ENCODE measurements at regions not wholly inside any gene's neighbourhood (a gene's known extent, or its start where the extent isn't known, plus 50 kb on each side); places are given as distances from the start of the nearest gene placed in this dataset.

GRCh38 chr13:50141375-50141975 is 126.2 kb downstream of the KCNRG start:
- TF ChIP-seq CTCF (conservative IDR thresholded peaks at IDR 0.05), result no peak
- no peak overlapping the region for H2BK15ac ChIP-seq (ENCODE audit: low read depth, low read length)
- no peak overlapping the region for H2AFZ ChIP-seq (ENCODE audit: low read length)
- no peak overlapping the region for H3K56ac ChIP-seq (ENCODE audit: insufficient read length, low read depth, low read length)
- Mint-ChIP-seq H3K27ac (no peak overlapping the region), H3K36me3 (ENCODE audit: insufficient read depth in 1 of 3, low read depth in 3 of 3) (no peaks in the 10 kb centered on the region), H3K27me3 (ENCODE audit: low read depth) (peaks cover 36% of the 10 kb centered on the region), H3K4me3 (no peak overlapping the region), H3K9me3 (no peaks in the 10 kb centered on the region), H3K4me1 (peaks cover 21 to 22% of the 10 kb centered on the region in 2 experiments)
- no peak overlapping the region for H3K9ac ChIP-seq (ENCODE audit: extremely low read depth, insufficient read length, low read length)
- H3K27me3 ChIP-seq (ENCODE audit: insufficient read depth, low read length), result no peaks in the 10 kb centered on the region; the same call in 1 of the 2 replicates
- no peaks in the 10 kb centered on the region for H3K23me2 ChIP-seq (ENCODE audit: insufficient read length, low read depth, low read length, poor library complexity, severe bottlenecking)
- no peak overlapping the region for H4K5ac ChIP-seq (ENCODE audit: insufficient read length, low read depth, low read length)
- WGBS (ENCODE audit: extremely low coverage, insufficient read length, low lambda C conversion rate), result 100% methylated on average over 1 of the region's 2 CpGs
- no peak overlapping the region for H2BK12ac ChIP-seq (ENCODE audit: insufficient read length, low read depth, low read length)
- no peak overlapping the region for H3K14ac ChIP-seq (ENCODE audit: insufficient read depth, low read length)
- peaks cover 2% of the 10 kb centered on the region; the same call in 1 of the 2 replicates for H3K4me1 ChIP-seq (ENCODE audit: insufficient read depth, low read length)
- H2BK120ac ChIP-seq (ENCODE audit: low read depth, low read length, poor library complexity, severe bottlenecking), result no peak overlapping the region
- H4K91ac ChIP-seq (ENCODE audit: insufficient read length, low read depth, low read length), result no peak overlapping the region
- no peaks in the 10 kb centered on the region for H3K79me2 ChIP-seq (ENCODE audit: insufficient read depth, low read length)
- no peaks in the 10 kb centered on the region for H3K79me1 ChIP-seq (ENCODE audit: insufficient read depth, low read depth, low read length, poor library complexity, severe bottlenecking)
- no peaks in the 10 kb centered on the region for H3K9me3 ChIP-seq (ENCODE audit: control insufficient read depth, low read depth, low read length)
- H3K4me2 ChIP-seq (ENCODE audit: insufficient read depth, insufficient read length, low read length), result peak overlapping the region; percentile 13
- no peaks in the 10 kb centered on the region for H4K20me1 ChIP-seq (ENCODE audit: control insufficient read depth, insufficient read depth, insufficient read length)
- H3K4ac ChIP-seq (ENCODE audit: low read depth, low read length), result no peak overlapping the region
- no peak overlapping the region for H3K18ac ChIP-seq (ENCODE audit: insufficient read length, low read depth, low read length)
- H3K27ac ChIP-seq (ENCODE audit: insufficient read length, low read depth, low read length), result no peak overlapping the region
- H2AK5ac ChIP-seq (ENCODE audit: insufficient read length, low read length), result no peak overlapping the region
- DNase-seq, result no peak
- H3T11ph ChIP-seq (ENCODE audit: low read length), result no peak overlapping the region
- H2BK20ac ChIP-seq (ENCODE audit: low read depth, low read length, poor library complexity, severe bottlenecking), result no peak overlapping the region
- no peak overlapping the region for H2BK5ac ChIP-seq (ENCODE audit: insufficient read length, low read length)
- no peak overlapping the region for H3K23ac ChIP-seq (ENCODE audit: insufficient read length, low read depth, low read length)
- H4K8ac ChIP-seq (replicated peaks; ENCODE audit: insufficient read length, low read depth, low read length), result no peak overlapping the region

Data from H9 (cell line).